GM12891 (cell line): ENCODE measurements at regions not wholly inside any gene's neighbourhood (a gene's known extent, or its start where the extent isn't known, plus 50 kb on each side); places are given as distances from the start of the nearest gene placed in this dataset.

Experiments
- POLR2A ChIP-seq: IDR thresholded peaks from 2 replicates; pipeline ENCODE4 v1.6.1; 2011; ENCODE audit warnings: low read depth, low read length, control low read depth
- POLR2AphosphoS5 ChIP-seq: IDR thresholded peaks from 2 replicates; pipeline ENCODE4 v1.6.1; 2011; ENCODE audit warnings: low read depth, low read length, control low read depth
- POU2F2 ChIP-seq: IDR thresholded peaks from 2 replicates; pipeline ENCODE4 v1.6.1; 2011; ENCODE audit warnings: low read depth, mild to moderate bottlenecking, control low read depth, low read length, moderate library complexity
- SPI1 ChIP-seq: IDR thresholded peaks from 2 replicates; pipeline ENCODE4 v1.6.1; 2011; ENCODE audit warnings: low read depth, low read length, control low read depth

DNA sequence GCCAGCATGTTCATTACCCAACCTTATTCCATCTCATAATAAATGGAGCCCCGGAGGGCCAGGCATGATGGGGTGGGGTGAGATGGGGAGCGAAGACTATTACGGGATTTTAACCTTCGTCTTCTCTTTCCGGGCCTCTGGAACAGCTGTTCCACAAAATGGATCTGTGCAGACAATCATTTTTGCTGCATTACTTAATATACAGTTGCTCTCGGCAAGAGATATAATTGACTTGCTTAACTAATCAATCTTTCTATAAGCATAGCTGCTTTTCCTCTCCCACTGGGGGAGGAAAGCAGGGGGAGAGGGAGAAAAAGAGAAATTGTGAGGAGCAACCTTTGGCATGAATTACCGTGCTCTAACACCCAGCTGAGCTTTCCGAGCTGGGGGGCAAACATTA lies 440.4 kb downstream of the BUD13 start:
- TF ChIP-seq POLR2AphosphoS5 = no peak
- no peak for TF ChIP-seq POLR2A
- TF ChIP-seq SPI1 = no peak
- TF ChIP-seq POU2F2 = no peak
